Muscle of back (tissue), 3 donors: ENCODE measurements at regions not wholly inside any gene's neighbourhood (a gene's known extent, or its start where the extent isn't known, plus 50 kb on each side); places are given as distances from the start of the nearest gene placed in this dataset.
A peak's percentile ranks its signal among the peaks of the same experiment; 100 is the strongest.
"Not testable (repeated sequence)": the region's sequence is repeated elsewhere in the genome, so short reads cannot be mapped to it uniquely, and the experiment has no call there.

ENCODE experiments used
- DNase-seq, 3 donors: peaks; one replicate each; pipeline versions ENCODE4 v3.0.0 to v3.0.0-alpha.2; 2013

GRCh38 chr5:102554082-102554481 lies 55.3 kb upstream of the SLCO6A1 start:
- no peak for DNase-seq

GRCh38 chr5:102554728-102555127 lies 55.9 kb upstream of the SLCO6A1 start:
- DNase-seq = peak in 1 of 3 donors; percentile 44

- peak in 1 of 3 donors; percentile 22 for DNase-seq
Measured at GRCh38 chr5:102561894-102562760, 63.3 kb upstream of the SLCO6A1 start.

GRCh38 chr5:102570747-102571146 lies 71.9 kb upstream of the SLCO6A1 start:
- DNase-seq = no peak

GRCh38 chr5:102578362-102578761 lies 79.6 kb upstream of the SLCO6A1 start:
- no peak for DNase-seq

- no peak for DNase-seq
Measured at GRCh38 chr5:102579379-102579778, 80.6 kb upstream of the SLCO6A1 start.

GRCh38 chr5:102581011-102581410 lies 82.2 kb upstream of the SLCO6A1 start:
- DNase-seq = no peak

GRCh38 chr5:102582696-102583095 lies 83.9 kb upstream of the SLCO6A1 start:
- peak in 1 of 3 donors; percentile 15 for DNase-seq

- peak in 2 of 3 donors; percentile 13 to 25 for DNase-seq
Measured at GRCh38 chr5:102583276-102584124, 84.7 kb upstream of the SLCO6A1 start.

- no peak for DNase-seq
Measured at GRCh38 chr5:102589661-102590060, 90.9 kb upstream of the SLCO6A1 start.

GRCh38 chr5:102590467-102590866 lies 91.7 kb upstream of the SLCO6A1 start:
- no peak for DNase-seq

- no peak for DNase-seq
Measured at GRCh38 chr5:102591650-102592049, 92.8 kb upstream of the SLCO6A1 start.

- DNase-seq = not testable (repeated sequence)
Measured at GRCh38 chr5:102592586-102592985, 93.8 kb upstream of the SLCO6A1 start.

- no peak for DNase-seq
Measured at GRCh38 chr5:102594192-102594591, 95.4 kb upstream of the SLCO6A1 start.

- DNase-seq = no peak
Measured at GRCh38 chr5:102595332-102595731, 96.5 kb upstream of the SLCO6A1 start.

- DNase-seq = no peak
Measured at GRCh38 chr5:102596113-102596512, 97.3 kb upstream of the SLCO6A1 start.

- DNase-seq = no peak
Measured at GRCh38 chr5:102596951-102597350, 98.2 kb upstream of the SLCO6A1 start.

- DNase-seq = no peak
Measured at GRCh38 chr5:102599289-102599688, 100.5 kb upstream of the SLCO6A1 start.

GRCh38 chr5:102600964-102601363 lies 102.2 kb upstream of the SLCO6A1 start:
- DNase-seq = no peak

GRCh38 chr5:102603670-102604069 lies 104.9 kb upstream of the SLCO6A1 start:
- DNase-seq = no peak

- no peak for DNase-seq
Measured at GRCh38 chr5:102608414-102608813, 109.6 kb upstream of the SLCO6A1 start.

- no peak for DNase-seq
Measured at GRCh38 chr5:102611312-102611711, 112.5 kb upstream of the SLCO6A1 start.

GRCh38 chr5:102613661-102614060 lies 114.9 kb upstream of the SLCO6A1 start:
- DNase-seq = no peak
